AG09309 (cell line): ENCODE measurements at regions not wholly inside any gene's neighbourhood (a gene's known extent, or its start where the extent isn't known, plus 50 kb on each side); places are given as distances from the start of the nearest gene placed in this dataset.
"Not testable (repeated sequence)": the region's sequence is repeated elsewhere in the genome, so short reads cannot be mapped to it uniquely, and the experiment has no call there.

Experiments used
- DNase-seq: peaks from one replicate; pipeline ENCODE4 v3.0.0-alpha.2; 2010; ENCODE audit warnings: low read depth
- H3K4me3 ChIP-seq: 2 replicates; pipeline ENCODE4 v1.5.1; 2011; ENCODE audit warnings: mild to moderate bottlenecking, low read depth, low read length, moderate library complexity; ENCODE audit not compliant: control insufficient read depth
- TF ChIP-seq, protein P1 (sequence below): IDR thresholded peaks from 2 replicates; pipeline ENCODE4 v1.5.1; 2011; ENCODE audit warnings: mild to moderate bottlenecking, low read depth, low read length, inconsistent platforms; ENCODE audit not compliant: insufficient read depth, control insufficient read depth; ENCODE audit errors: missing control alignments

DNA sequence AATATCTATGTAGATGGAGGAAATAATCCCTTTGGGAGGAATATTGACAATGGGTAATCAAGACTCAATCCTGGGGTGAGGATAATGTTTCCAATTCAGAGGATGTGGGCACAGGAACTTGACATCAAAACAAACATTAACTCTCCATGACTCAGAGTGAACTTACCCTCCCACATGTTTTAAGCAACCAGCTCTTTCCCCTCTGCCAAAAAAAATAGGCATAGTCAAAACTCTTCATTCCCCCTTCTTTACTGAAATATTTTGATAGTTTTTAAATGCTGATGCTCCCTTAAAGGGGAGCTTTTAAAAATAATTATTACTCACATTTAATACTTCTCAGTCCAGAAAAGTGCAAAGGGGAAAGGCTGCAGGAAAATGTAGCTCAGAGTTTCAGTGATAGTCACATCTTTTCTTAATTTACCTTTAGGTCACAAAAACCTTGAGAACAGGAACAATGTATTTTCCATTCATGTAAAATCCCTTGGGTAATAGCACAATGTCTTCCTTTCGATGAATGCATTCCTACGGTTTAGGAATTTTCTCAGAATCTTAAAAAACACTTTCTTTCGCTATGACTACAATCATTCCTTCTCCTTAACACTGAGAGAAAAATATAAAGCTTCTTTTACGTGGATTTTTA is 298.4 kb upstream of the GRAMD2B start:
- no peak overlapping the region for H3K4me3 ChIP-seq
- no peak for DNase-seq
- TF ChIP-seq, protein P1, sequence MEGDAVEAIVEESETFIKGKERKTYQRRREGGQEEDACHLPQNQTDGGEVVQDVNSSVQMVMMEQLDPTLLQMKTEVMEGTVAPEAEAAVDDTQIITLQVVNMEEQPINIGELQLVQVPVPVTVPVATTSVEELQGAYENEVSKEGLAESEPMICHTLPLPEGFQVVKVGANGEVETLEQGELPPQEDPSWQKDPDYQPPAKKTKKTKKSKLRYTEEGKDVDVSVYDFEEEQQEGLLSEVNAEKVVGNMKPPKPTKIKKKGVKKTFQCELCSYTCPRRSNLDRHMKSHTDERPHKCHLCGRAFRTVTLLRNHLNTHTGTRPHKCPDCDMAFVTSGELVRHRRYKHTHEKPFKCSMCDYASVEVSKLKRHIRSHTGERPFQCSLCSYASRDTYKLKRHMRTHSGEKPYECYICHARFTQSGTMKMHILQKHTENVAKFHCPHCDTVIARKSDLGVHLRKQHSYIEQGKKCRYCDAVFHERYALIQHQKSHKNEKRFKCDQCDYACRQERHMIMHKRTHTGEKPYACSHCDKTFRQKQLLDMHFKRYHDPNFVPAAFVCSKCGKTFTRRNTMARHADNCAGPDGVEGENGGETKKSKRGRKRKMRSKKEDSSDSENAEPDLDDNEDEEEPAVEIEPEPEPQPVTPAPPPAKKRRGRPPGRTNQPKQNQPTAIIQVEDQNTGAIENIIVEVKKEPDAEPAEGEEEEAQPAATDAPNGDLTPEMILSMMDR: no peak

DNA sequence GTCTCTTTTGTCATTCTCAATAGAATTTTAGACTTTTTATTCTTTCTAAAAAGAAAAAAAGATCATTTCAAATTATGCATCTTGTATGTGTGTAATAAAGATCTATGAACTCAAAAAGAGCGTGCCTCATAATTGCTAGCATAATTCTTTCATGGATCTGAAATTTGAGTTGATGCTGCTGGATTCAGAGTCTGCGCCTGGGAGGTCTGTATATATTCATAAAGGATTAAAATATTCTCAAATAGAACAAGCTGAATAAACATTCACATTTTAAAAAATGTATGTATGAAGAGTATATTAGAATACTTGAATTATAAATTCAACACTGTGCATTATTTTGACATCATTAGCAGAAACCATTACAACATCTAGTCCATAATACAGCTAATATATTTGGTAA is 297.8 kb upstream of the GRAMD2B start:
- no peak overlapping the region for H3K4me3 ChIP-seq
- TF ChIP-seq, protein P1: no peak
- no peak for DNase-seq

DNA sequence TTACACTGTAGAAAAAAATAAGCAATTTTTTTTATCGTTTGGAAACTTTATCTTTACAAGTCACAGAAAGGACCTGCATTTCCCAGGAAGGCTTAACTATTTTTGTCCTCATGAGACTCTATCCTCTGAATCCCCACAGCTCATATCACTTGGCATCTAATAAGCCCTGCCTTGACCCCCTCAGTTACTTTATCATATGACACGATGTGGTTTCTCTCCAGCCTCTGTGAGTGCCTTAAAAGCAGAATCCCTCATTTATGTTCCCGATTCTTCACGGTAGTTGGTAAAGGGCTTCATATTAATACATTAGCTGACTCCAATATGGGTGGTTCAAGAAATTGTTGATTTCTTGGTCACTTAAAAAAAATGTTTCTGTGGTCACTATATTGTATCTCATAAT is 296.6 kb upstream of the GRAMD2B start:
- TF ChIP-seq, protein P1: no peak
- no peak for DNase-seq
- H3K4me3 ChIP-seq: no peak overlapping the region

DNA sequence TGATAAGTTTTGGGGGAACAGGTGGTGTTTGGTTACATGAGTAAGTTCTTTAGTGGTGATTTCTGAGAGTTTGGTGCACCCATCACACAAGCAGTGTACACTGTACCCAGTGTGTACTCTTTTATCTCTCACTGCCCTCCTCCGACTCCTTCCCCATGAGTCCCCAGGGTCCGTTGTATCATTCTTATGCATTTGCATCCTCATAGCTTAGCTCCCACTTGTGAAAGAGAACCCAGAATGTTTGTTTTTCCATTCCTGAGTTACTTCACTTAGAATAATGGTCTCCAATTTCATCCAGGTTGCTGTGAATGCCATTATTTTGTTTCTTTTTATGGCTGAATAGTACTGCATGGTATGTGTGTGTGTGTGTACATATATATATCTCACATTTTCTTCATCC is 295.8 kb upstream of the GRAMD2B start:
- not testable (repeated sequence) for DNase-seq, H3K4me3 ChIP-seq

DNA sequence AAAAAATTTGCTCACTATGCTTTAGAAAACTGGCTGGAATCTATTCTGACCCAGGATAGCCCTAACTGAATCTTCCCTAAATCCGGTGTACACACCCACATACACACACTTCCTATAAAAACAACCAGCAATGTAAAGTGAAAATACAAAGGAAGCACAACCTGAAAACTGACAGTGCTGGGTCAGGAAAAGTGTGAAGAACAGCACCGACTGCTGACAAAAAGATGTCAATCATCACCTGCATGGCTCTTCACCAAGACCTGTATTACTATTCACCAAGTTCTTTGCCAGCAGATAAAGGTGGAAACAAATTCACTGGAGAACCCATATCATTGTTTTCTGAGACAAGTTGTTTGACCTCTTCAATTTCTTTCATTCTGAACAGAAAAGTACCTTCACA is 293.8 kb upstream of the GRAMD2B start:
- H3K4me3 ChIP-seq: no peak overlapping the region
- no peak for DNase-seq
- TF ChIP-seq, protein P1: no peak

DNA sequence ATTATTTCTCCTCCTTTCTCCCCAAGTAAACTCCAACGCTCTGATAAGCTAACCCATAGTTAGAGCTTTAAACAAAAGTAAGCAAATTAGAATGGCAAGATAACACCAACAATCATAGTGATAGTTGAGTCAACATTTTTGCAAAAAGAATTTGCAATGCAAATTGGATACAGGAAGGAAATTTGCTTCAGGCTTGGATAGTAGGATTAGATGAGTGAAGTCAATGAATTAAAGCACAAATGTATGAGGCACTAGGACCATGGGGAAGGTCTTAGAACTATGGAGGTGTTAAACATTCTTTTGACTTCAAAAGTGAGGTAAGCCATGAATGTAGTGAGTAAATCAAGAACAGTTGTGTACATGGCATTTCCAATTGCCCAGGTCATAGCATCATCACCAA is 289.8 kb upstream of the GRAMD2B start:
- H3K4me3 ChIP-seq: no peak overlapping the region
- DNase-seq: no peak
- TF ChIP-seq, protein P1: no peak

DNA sequence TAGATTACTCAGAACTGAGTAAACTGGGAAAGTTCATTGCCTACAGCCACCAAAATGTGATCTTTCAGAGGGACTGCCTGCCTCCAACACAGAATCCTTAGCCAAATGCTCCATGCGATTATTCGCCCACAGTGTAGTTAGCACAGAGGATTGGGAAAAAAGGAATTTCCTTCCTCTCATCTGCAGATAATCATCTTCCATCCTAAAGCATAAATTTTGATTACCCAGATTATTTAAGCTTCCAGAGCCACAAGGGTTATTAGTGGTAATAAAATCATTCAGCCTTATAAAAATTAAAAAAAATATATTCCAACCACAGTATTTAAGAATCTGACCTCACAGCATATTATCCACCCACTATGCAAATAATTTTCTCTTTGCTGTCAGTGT is 285.3 kb upstream of the GRAMD2B start:
- no peak overlapping the region for H3K4me3 ChIP-seq
- no peak for DNase-seq
- TF ChIP-seq, protein P1: no peak
